ENCODE measurements at regions not wholly inside any gene's neighbourhood (a gene's known extent, or its start where the extent isn't known, plus 50 kb on each side); places are given as distances from the start of the nearest gene placed in this dataset.

- Histone ChIP-seq H3K4me1 (ENCODE audit: control insufficient read depth in 1 of 2, low read depth in 2 of 2) (peaks cover 20 to 47% of the 10 kb centered on the region in 2 donors), H3K36me3 (no peaks in the 10 kb centered on the region), H3K9me3 (no peaks in the 10 kb centered on the region), H3K27me3 (replicated peaks; ENCODE audit: insufficient read depth) (no peaks in the 10 kb centered on the region), H3K4me3 (no peak overlapping the region), H3K27ac (no peak overlapping the region)
- ATAC-seq (ENCODE audit: insufficient number of reproducible peaks, low FRiP score, low read depth) (no peak), DNase-seq (ENCODE audit: low spot score) (no peak)
- TF ChIP-seq, protein P1, sequence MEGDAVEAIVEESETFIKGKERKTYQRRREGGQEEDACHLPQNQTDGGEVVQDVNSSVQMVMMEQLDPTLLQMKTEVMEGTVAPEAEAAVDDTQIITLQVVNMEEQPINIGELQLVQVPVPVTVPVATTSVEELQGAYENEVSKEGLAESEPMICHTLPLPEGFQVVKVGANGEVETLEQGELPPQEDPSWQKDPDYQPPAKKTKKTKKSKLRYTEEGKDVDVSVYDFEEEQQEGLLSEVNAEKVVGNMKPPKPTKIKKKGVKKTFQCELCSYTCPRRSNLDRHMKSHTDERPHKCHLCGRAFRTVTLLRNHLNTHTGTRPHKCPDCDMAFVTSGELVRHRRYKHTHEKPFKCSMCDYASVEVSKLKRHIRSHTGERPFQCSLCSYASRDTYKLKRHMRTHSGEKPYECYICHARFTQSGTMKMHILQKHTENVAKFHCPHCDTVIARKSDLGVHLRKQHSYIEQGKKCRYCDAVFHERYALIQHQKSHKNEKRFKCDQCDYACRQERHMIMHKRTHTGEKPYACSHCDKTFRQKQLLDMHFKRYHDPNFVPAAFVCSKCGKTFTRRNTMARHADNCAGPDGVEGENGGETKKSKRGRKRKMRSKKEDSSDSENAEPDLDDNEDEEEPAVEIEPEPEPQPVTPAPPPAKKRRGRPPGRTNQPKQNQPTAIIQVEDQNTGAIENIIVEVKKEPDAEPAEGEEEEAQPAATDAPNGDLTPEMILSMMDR (IDR thresholded peaks at IDR 0.05), result no peak
Observed at GRCh38 chr9:129313331-129313955, 135.4 kb upstream of the IER5L start.

DNA sequence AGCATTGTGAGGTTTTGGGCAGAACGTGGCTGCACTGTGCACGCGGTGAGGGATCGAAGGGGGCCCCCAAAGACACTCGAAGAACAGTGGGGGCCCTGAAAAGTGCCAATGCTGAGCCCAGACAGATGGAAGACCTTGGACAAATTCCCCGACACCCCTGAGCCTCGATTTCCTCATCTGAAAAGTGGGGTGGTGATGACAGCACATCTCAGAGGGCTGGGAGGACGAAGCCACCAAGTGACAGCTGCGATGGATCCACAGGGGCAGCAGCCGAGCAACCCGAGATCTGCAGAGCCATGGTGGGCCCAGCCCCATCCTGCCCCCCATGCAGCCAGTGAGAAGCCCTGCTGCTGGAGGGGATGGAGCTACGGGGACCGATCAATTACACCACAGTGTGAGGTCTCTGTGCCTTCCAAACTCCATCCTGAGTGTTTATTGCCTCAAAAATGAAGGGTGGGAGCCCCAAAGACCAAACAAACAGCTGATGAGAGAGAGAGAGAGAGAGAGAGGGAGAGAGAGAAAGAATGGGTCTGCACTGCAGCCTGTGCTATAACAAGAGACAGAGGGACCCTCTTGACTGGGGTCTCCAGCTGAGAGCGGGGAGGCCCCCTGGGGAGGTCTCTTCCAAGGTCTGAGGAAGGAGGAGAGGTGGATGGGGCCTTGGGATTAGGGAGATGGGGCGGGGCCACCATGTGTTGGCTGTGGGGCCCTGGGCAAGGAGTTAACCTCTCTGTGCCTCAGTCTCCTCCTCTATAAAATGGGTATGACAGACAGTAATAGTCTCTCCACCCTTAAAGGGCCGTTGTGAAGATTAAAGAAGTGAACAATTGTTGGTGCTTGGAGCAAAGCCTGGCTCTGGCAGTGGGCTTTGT is 134.4 kb upstream of the IER5L start:
- Histone ChIP-seq H3K9me3 (no peaks in the 10 kb centered on the region), H3K4me3 (no peak overlapping the region), H3K27me3 (replicated peaks; ENCODE audit: insufficient read depth) (no peaks in the 10 kb centered on the region), H3K36me3 (no peaks in the 10 kb centered on the region), H3K4me1 (ENCODE audit: control insufficient read depth in 1 of 2, low read depth in 2 of 2) (peaks cover 12 to 37% of the 10 kb centered on the region in 2 donors), H3K27ac (no peak overlapping the region)
- TF ChIP-seq, protein P1 (IDR thresholded peaks at IDR 0.05), result no peak
- DNase-seq (ENCODE audit: low spot score) (no peak), ATAC-seq (ENCODE audit: insufficient number of reproducible peaks, low FRiP score, low read depth) (no peak)

- TF ChIP-seq, protein P1 (IDR thresholded peaks at IDR 0.05), result no peak
- H3K9me3 ChIP-seq, result no peaks in the 10 kb centered on the region
- H3K27ac ChIP-seq, result no peak overlapping the region
- H3K4me1 ChIP-seq (ENCODE audit: control insufficient read depth in 1 of 2, low read depth in 2 of 2), result peaks cover 12 to 29% of the 10 kb centered on the region in 2 donors
- ATAC-seq (ENCODE audit: insufficient number of reproducible peaks, low FRiP score, low read depth), result no peak
- DNase-seq (ENCODE audit: low spot score), result no peak
- no peak overlapping the region for H3K4me3 ChIP-seq
- H3K27me3 ChIP-seq (replicated peaks; ENCODE audit: insufficient read depth), result no peaks in the 10 kb centered on the region
- no peaks in the 10 kb centered on the region for H3K36me3 ChIP-seq
Observed at GRCh38 chr9:129311643-129312042, 133.6 kb upstream of the IER5L start.

GRCh38 chr9:129310666-129311350 is 132.7 kb upstream of the IER5L start:
- H3K4me3 ChIP-seq, result no peak overlapping the region
- TF ChIP-seq, protein P1 (IDR thresholded peaks at IDR 0.05), result no peak
- ATAC-seq (ENCODE audit: insufficient number of reproducible peaks, low FRiP score, low read depth) (no peak), DNase-seq (ENCODE audit: low spot score) (no peak)
- no peaks in the 10 kb centered on the region for H3K27me3 ChIP-seq (replicated peaks; ENCODE audit: insufficient read depth)
- H3K36me3 ChIP-seq, result no peaks in the 10 kb centered on the region
- H3K27ac ChIP-seq, result no peak overlapping the region
- H3K9me3 ChIP-seq, result no peaks in the 10 kb centered on the region
- H3K4me1 ChIP-seq (ENCODE audit: control insufficient read depth in 1 of 2, low read depth in 2 of 2), result peaks cover 6 to 20% of the 10 kb centered on the region in 2 donors

- TF ChIP-seq, protein P1 (IDR thresholded peaks at IDR 0.05), result no peak
- Histone ChIP-seq H3K27ac (no peak overlapping the region), H3K36me3 (no peaks in the 10 kb centered on the region), H3K27me3 (replicated peaks; ENCODE audit: insufficient read depth) (no peaks in the 10 kb centered on the region), H3K9me3 (no peaks in the 10 kb centered on the region), H3K4me3 (no peak overlapping the region), H3K4me1 (ENCODE audit: control insufficient read depth in 1 of 2, low read depth in 2 of 2) (peaks cover 0 to 11% of the 10 kb centered on the region in 2 donors)
- ATAC-seq (ENCODE audit: insufficient number of reproducible peaks, low FRiP score, low read depth) (no peak), DNase-seq (ENCODE audit: low spot score) (no peak)
Observed at GRCh38 chr9:129309906-129310305, 131.8 kb upstream of the IER5L start.
